H9 (cell line): ENCODE measurements at regions not wholly inside any gene's neighbourhood (a gene's known extent, or its start where the extent isn't known, plus 50 kb on each side); places are given as distances from the start of the nearest gene placed in this dataset.

ENCODE experiments used
- DNase-seq: peaks from one replicate; pipeline ENCODE4 v3.0.0-alpha.2; 2017
- H2AFZ ChIP-seq: one replicate; pipeline ENCODE4 v1.6.1; 2013; ENCODE audit warnings: mild to moderate bottlenecking, low read length, control low read depth, moderate library complexity
- H2AK5ac ChIP-seq: 2 replicates; pipeline ENCODE4 v1.6.1; 2013; ENCODE audit warnings: low read length, control low read depth, mixed read lengths; ENCODE audit not compliant: insufficient read length
- H2BK120ac ChIP-seq: one replicate; pipeline ENCODE4 v1.6.1; 2013; ENCODE audit warnings: low read depth, mild to moderate bottlenecking, low read length, control low read depth, inconsistent platforms; ENCODE audit not compliant: poor library complexity, severe bottlenecking
- H2BK12ac ChIP-seq: 2 replicates; pipeline ENCODE4 v1.6.1; 2013; ENCODE audit warnings: low read length, control low read depth, mixed read lengths, low read depth; ENCODE audit not compliant: insufficient read length
- H2BK15ac ChIP-seq: 2 replicates; pipeline ENCODE4 v1.6.1; 2013; ENCODE audit warnings: low read depth, low read length, control low read depth
- H2BK20ac ChIP-seq: one replicate; pipeline ENCODE4 v1.6.1; 2013; ENCODE audit warnings: low read depth, mild to moderate bottlenecking, low read length, control low read depth, inconsistent platforms; ENCODE audit not compliant: poor library complexity, severe bottlenecking
- H2BK5ac ChIP-seq: 2 replicates; pipeline ENCODE4 v1.6.1; 2013; ENCODE audit warnings: low read length, control low read depth, mixed read lengths; ENCODE audit not compliant: insufficient read length
- H3K14ac ChIP-seq: 2 replicates; pipeline ENCODE4 v1.6.1; 2013; ENCODE audit warnings: low read length, control low read depth; ENCODE audit not compliant: insufficient read depth
- H3K18ac ChIP-seq: 2 replicates; pipeline ENCODE4 v1.6.1; 2013; ENCODE audit warnings: low read depth, mild to moderate bottlenecking, mixed read lengths, low read length, control low read depth; ENCODE audit not compliant: insufficient read length
- H3K23ac ChIP-seq: 2 replicates; pipeline ENCODE4 v1.6.1; 2013; ENCODE audit warnings: low read length, control low read depth, mixed read lengths, low read depth; ENCODE audit not compliant: insufficient read length
- H3K23me2 ChIP-seq: 2 replicates; pipeline ENCODE4 v1.6.1; 2013; ENCODE audit warnings: low read depth, mild to moderate bottlenecking, mixed read lengths, low read length, control low read depth; ENCODE audit not compliant: insufficient read length, poor library complexity, severe bottlenecking
- H3K27ac ChIP-seq: 2 replicates; pipeline ENCODE4 v1.5.1; 2013; ENCODE audit warnings: low read length, control low read depth, mixed read lengths, low read depth; ENCODE audit not compliant: insufficient read length
- H3K27me3 ChIP-seq: 2 replicates; pipeline ENCODE4 v1.6.1; 2013; ENCODE audit warnings: low read length, control low read depth, inconsistent platforms; ENCODE audit not compliant: insufficient read depth
- H3K4ac ChIP-seq: 2 replicates; pipeline ENCODE4 v1.6.1; 2013; ENCODE audit warnings: low read depth, mild to moderate bottlenecking, control low read depth, inconsistent platforms, low read length, moderate library complexity
- H3K4me1 ChIP-seq: 2 replicates; pipeline ENCODE4 v1.6.1; 2013; ENCODE audit warnings: low read length, control low read depth, inconsistent platforms; ENCODE audit not compliant: insufficient read depth
- H3K4me2 ChIP-seq: 2 replicates; pipeline ENCODE4 v1.6.1; 2013; ENCODE audit warnings: low read length, control low read depth, mixed read lengths; ENCODE audit not compliant: insufficient read length, insufficient read depth
- H3K56ac ChIP-seq: 2 replicates; pipeline ENCODE4 v1.6.1; 2013; ENCODE audit warnings: low read depth, mild to moderate bottlenecking, mixed read lengths, low read length, control low read depth; ENCODE audit not compliant: insufficient read length
- H3K79me1 ChIP-seq: 2 replicates; pipeline ENCODE4 v1.6.1; 2013; ENCODE audit warnings: low read depth, mild to moderate bottlenecking, moderate library complexity, low read length, control low read depth, inconsistent platforms; ENCODE audit not compliant: insufficient read depth, poor library complexity, severe bottlenecking
- H3K79me2 ChIP-seq: 2 replicates; pipeline ENCODE4 v1.6.1; 2013; ENCODE audit warnings: low read length, control low read depth, inconsistent platforms; ENCODE audit not compliant: insufficient read depth
- H3K9ac ChIP-seq: 2 replicates; pipeline ENCODE4 v1.6.1; 2013; ENCODE audit warnings: low read length, control low read depth, mixed read lengths; ENCODE audit not compliant: insufficient read length; ENCODE audit errors: extremely low read depth
- H3K9me3 ChIP-seq: one replicate; pipeline ENCODE4 v1.6.1; 2013; ENCODE audit warnings: low read depth, low read length, inconsistent platforms; ENCODE audit not compliant: control insufficient read depth
- H3T11ph ChIP-seq: one replicate; pipeline ENCODE4 v1.6.1; 2013; ENCODE audit warnings: mild to moderate bottlenecking, low read length, control low read depth, inconsistent platforms
- H4K20me1 ChIP-seq: one replicate; pipeline ENCODE4 v1.6.1; 2013; ENCODE audit not compliant: control insufficient read depth, insufficient read length, insufficient read depth
- H4K5ac ChIP-seq: 2 replicates; pipeline ENCODE4 v1.6.1; 2013; ENCODE audit warnings: low read depth, mild to moderate bottlenecking, mixed read lengths, low read length, control low read depth; ENCODE audit not compliant: insufficient read length
- H4K8ac ChIP-seq: replicated peaks from 2 replicates; pipeline ENCODE4 v1.6.1; 2013; ENCODE audit warnings: low read length, control low read depth, mixed read lengths, low read depth; ENCODE audit not compliant: insufficient read length
- H4K91ac ChIP-seq: 2 replicates; pipeline ENCODE4 v1.6.1; 2013; ENCODE audit warnings: low read depth, mild to moderate bottlenecking, moderate library complexity, mixed read lengths, low read length, control low read depth; ENCODE audit not compliant: insufficient read length
- H3K27ac Mint-ChIP-seq, 3 experiments: 2 replicates in 2 of 3; 3 replicates in 1 of 3; pipeline ENCODE4 v1.8.0; 2020 to 2021; ENCODE audit warnings: mixed read lengths in 3 of 3, mild to moderate bottlenecking in 1 of 3, moderate library complexity in 1 of 3
- H3K27me3 Mint-ChIP-seq: 2 replicates; pipeline ENCODE4 v1.8.0; 2021; ENCODE audit warnings: low read depth, mild to moderate bottlenecking, moderate library complexity, mixed read lengths
- H3K36me3 Mint-ChIP-seq, 3 experiments: 2 replicates in 2 of 3; 3 replicates in 1 of 3; pipeline ENCODE4 v1.8.0; 2020 to 2021; ENCODE audit warnings: low read depth in 3 of 3, mixed read lengths in 3 of 3; ENCODE audit not compliant: insufficient read depth in 1 of 3
- H3K4me1 Mint-ChIP-seq, 2 experiments: 2 replicates each; pipeline ENCODE4 v1.8.0; 2020; ENCODE audit warnings: mixed read lengths in 2 of 2
- H3K4me3 Mint-ChIP-seq, 2 experiments: 2 replicates in 1 of 2; 3 replicates in 1 of 2; pipeline ENCODE4 v1.8.0; 2020 to 2021; ENCODE audit warnings: mild to moderate bottlenecking in 2 of 2, mixed read lengths in 2 of 2, moderate library complexity in 1 of 2
- H3K9me3 Mint-ChIP-seq, 2 experiments: 2 replicates in 1 of 2; 3 replicates in 1 of 2; pipeline ENCODE4 v1.8.0; 2020; ENCODE audit warnings: mild to moderate bottlenecking in 2 of 2, mixed read lengths in 2 of 2, moderate library complexity in 1 of 2
- CTCF ChIP-seq: fragments of 200-600 bp; sonication (generic); conservative IDR thresholded peaks from 3 replicates; pipeline ENCODE4 v1.8.0; 2021; ENCODE audit warnings: antibody characterized with exemption, mild to moderate bottlenecking
- WGBS: extraction: QIAGEN DNeasy Blood & Tissue Kit; methylation state at CpG from one replicate; pipeline ENCODE4 v1.1.7; 2013; ENCODE audit warnings: missing lambda C conversion rate, low lambda C conversion rate, mixed read lengths; ENCODE audit not compliant: insufficient read length; ENCODE audit errors: extremely low coverage; 5-methylcytosine and 5-hydroxymethylcytosine counted together

- Histone ChIP-seq H3K14ac (no peak overlapping the region), H3K4ac (no peak overlapping the region), H3K79me1 (no peaks in the 10 kb centered on the region), H3K27ac (no peak overlapping the region), H3K79me2 (no peaks in the 10 kb centered on the region), H2BK120ac (no peak overlapping the region), H3K23ac (no peak overlapping the region), H2BK5ac (no peak overlapping the region), H4K20me1 (no peaks in the 10 kb centered on the region), H3K4me2 (no peak overlapping the region), H3T11ph (no peak overlapping the region), H3K18ac (no peak overlapping the region), H3K9ac (no peak overlapping the region), H4K8ac (no peak overlapping the region), H2BK15ac (no peak overlapping the region), H4K5ac (no peak overlapping the region), H3K27me3 (no peaks in the 10 kb centered on the region), H2AFZ (no peak overlapping the region), H3K23me2 (no peaks in the 10 kb centered on the region), H2AK5ac (no peak overlapping the region), H3K56ac (no peak overlapping the region), H2BK20ac (no peak overlapping the region), H3K4me1 (no peaks in the 10 kb centered on the region), H2BK12ac (no peak overlapping the region), H3K9me3 (no peaks in the 10 kb centered on the region), H4K91ac (no peak overlapping the region)
- TF ChIP-seq CTCF = no peak
- no CpG with 5 or more reads among the region's 8 CpGs for WGBS
- H3K4me1 Mint-ChIP-seq = peaks cover 2 to 3% of the 10 kb centered on the region in 2 experiments; a peak in 2 of 4 replicates
- no peaks in the 10 kb centered on the region for H3K9me3 Mint-ChIP-seq
- DNase-seq = no peak
- H3K4me3 Mint-ChIP-seq = no peak overlapping the region
- H3K27ac Mint-ChIP-seq = peak overlapping the region in 1 of 3 experiments; percentile 40; a peak in 1 of 7 replicates
- no peaks in the 10 kb centered on the region for H3K27me3 Mint-ChIP-seq
- no peaks in the 10 kb centered on the region for H3K36me3 Mint-ChIP-seq
Observed at GRCh38 chr1:101081496-101082488, 56.2 kb upstream of the DPH5 start.
